HS-27A (cell line): ENCODE measurements at regions not wholly inside any gene's neighbourhood (a gene's known extent, or its start where the extent isn't known, plus 50 kb on each side); places are given as distances from the start of the nearest gene placed in this dataset.
A peak's percentile ranks its signal among the peaks of the same experiment; 100 is the strongest.
"Not testable (repeated sequence)": the region's sequence is repeated elsewhere in the genome, so short reads cannot be mapped to it uniquely, and the experiment has no call there.

Experiments
- DNase-seq: peaks from one replicate; pipeline ENCODE4 v3.0.0-alpha.2; 2012; ENCODE audit warnings: low read depth, missing footprints

DNA sequence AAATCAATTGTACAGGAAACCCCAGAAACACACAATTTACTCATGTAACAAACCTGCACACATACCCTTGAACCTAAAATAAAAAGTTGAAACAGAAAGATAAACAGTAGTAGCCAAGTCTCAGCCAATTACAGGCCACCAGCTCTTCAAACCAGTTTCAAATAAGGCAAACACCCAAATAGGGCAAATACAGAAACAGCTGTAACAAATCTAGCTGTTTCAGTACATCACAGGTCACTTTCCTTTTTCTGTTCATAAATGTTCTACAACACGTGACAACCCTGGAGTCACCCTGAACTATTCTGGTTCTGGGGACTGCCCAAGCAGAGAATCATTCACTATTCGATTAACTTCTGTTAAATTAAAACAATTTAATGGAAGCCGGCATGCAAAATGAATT lies 329.0 kb downstream of the GJA1 start:
- no peak for DNase-seq

DNA sequence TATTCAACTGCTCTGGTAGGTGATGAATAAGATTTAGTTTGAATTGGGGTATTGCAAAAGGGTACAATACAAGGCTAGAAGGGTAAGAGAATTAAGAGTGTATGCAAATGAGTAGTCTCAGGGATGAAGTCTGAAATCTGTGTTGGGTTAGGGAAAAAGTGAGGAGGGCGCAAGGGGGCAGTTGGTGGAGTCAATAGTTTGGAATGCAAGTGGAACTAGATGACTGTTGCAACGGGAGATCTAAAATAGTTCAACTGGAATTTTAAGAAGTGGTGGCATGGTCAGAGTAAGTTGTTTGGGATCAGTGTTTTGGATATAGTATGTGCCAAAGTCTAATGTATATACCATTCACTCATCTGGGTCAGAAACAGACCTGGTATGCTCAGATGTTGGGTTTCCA lies 329.6 kb downstream of the GJA1 start:
- DNase-seq, result peak; percentile 49

DNA sequence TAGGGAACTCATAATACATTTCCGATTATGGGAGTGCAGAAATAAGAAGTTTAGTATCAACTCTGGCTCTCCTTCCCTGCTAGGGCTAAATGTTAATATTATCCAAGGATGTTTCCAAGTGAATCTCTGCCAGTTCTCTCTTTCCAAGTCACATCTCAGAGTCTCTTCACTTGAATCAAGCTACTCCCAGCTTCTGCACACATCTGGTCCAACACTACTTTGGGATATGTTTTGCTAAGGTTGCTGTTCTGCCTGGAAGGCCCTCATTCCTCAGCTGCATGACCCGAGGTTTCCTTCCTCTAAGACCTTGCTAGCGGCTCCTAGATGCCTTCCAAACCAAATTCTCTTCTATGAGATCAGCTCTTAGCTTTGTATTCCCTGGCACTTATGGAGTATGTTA lies 331.8 kb downstream of the GJA1 start:
- DNase-seq, result no peak

DNA sequence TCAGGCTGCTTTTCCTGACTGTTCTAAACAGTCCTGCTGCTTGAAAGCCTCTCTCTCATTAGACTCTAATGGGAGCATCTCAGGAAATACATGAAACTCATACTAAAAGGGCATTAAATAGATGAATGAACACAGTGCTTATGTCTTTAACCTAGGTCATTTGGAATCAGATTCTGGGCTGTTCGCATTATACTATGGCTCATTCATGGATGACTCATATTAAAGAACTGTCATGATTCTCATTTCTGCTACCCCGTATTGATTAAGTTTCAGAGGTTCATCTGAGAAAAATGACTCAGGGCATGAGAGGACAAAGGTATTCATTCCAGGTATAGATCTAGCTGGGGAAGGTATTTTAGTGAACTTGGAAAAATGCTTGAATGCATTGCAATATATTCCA lies 335.5 kb downstream of the GJA1 start:
- no peak for DNase-seq

DNA sequence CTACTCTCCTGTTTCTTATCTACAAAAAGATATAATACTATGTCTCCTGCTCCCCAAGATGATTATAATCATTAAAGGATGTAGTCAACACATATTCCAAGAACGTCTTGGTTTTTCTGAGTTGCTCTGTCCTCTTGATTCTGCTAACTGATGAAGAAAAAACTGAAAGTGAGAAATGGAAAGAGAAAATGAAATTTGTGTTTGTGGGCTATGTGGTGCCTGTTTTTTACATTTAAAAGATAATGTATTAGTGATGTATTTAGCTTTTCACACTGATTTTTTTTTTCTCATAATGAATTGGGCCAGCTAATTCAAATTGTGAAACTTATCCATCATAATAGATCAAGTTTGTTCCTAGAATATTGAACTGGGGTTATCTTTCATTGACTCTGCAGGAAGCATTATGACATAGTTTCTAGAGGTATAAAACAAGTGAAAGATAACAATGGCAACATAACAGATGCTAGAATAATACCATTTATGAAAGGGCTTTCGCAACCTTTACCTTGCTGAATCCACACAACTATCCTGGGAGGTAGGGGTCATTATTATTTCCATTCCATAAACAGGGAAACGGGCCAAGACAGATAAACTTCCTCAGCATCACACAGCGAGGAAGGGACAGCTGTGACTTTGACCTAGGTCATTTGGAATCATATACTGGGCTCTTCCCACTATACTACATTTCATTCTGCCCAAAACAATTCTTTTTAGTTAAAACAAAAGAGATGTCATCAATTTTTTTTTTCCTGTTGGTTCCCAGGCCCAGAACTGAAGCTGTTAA lies 336.7 kb downstream of the GJA1 start:
- DNase-seq, result no peak

DNA sequence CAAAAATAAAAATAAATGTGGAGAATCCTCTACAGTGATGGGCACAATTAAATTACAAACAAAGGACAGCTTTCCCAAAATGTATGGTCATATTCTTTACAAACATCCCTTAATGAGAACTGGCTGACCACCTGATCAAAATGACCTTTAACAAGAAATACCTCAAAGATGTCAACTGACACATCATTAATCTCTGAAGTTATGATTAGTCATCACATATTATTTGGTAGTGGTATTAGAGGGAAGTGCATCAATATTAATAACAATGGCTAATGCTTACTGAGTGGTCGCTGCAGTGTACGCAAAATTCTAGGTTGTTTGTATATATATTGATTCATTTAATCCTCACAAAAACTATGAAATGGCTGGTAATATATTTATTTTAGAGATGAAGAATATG lies 340.6 kb downstream of the GJA1 start:
- no peak for DNase-seq

DNA sequence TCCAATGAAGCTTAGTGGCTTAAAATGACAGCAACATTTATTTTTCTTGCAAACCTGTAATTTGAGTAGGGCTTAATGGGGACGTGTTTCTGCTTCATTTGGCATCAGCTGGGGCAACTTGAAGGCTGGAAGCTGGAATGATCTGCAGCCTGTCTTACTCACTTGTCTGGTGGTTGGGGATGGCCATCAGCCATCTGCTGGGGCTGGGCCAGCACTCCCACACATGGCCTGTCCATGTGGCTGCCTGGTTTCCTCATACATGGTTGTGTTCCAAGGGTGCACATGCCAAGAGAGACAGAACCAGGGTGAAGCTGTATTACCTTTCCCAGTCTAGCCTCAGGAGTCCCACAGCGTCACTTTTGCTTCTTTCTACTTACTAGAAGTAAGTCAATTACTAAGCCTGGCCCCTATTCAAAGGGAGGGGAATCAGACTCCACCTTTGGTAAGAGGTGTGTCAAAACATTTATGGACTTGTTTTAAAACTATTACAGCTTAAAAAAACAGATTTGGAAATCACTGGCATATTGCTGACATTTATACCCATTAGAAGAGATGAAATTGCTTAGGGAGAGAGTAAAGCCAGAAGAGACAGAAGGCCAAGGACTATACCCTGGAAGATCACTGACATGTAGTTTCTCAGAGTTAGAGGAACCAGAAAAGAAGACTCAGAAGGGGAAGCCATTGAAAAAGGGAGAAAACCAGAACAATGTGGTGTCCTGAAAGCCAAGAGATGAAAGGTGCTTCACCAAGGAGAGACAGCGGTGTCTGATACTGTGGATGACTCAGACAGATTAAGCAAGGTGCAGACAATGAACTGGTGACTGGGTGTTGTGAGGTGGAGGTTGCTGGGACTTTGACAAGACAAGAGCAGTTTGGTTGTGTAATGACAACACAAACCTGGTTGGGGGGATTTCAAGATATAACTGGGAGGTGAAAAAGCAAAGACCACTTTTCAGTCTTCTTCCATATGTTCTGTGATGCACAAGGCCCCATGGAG lies 345.2 kb downstream of the GJA1 start:
- no peak for DNase-seq

DNA sequence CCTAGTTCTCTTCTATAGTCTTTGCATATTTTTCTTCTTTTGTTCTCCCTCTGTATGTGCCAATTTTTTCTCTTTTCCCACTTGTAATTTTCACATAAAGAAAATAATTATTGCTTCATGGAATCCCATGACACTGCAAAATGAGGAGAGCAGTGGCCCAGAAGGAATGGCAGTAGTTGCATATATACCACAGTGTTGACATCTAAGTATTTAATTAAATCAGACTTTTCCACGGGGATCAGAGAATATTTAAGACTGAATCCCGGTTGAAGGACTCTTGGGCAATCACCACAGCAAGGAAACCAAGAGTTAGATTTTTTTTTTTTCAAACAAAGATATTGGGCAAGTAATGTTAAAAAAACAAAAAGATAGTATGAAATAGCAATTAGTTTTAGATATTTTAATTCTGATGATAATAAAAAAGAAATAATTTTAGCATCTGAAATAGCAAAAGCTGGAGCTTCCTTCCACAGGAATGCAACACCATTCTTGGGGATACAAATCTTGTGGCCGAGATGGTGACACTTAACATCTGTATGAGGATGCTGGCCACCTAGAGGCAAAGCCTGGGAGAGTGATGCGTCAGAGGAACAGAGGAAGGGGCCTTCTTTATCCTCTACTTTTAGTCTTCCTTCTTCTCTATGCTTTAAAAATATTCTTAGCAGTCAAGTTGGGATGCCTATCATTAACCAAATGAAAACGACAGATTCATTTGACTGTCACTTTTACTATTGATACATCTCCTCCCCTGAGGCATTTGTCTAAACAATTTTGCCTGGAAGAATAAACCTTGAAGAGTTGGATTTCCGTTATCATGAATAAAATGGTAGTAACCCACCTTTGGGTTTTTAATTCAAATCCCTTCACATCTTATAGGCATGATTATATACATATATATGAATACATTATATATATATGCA lies 356.2 kb downstream of the GJA1 start:
- DNase-seq, result no peak

DNA sequence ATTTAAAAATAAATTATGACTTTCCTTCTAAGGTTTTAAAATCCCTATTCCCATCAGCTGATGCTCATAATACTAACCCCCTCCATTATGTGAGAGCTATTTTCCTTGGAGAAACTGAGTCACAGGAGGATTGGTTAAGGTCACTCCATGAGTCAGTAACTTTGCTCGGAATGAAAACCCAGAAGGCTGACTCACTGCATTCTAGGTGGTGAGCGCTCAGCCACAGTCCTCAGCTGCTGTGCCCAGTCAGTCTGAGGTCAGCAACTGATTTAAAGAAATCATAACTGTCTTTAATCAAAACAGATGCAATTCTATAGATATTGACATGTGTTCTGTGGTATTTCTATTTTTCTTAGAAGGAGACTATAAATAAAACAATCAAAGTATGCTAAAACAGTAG lies 359.2 kb downstream of the GJA1 start:
- peak; percentile 87 for DNase-seq

DNA sequence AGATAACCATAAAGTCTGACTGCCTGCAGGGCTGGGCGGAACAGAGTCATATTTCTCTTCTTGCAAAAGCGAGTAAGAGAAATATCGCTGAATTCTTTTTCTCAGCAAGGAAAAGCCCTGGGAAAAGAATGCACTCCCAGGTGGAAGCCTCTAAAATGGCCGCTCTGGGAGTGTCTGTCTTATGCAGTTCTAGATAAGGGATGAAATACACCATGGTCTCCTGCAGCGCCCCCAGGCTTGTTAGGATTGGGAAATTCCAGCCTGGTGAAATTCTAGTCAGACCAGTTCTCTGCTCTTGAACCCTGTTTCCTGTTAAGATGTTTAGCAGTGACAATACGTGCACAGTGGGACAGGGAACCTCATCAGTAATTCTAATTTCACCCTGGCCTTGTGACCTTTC lies 362.2 kb downstream of the GJA1 start:
- DNase-seq, result not testable (repeated sequence)

DNA sequence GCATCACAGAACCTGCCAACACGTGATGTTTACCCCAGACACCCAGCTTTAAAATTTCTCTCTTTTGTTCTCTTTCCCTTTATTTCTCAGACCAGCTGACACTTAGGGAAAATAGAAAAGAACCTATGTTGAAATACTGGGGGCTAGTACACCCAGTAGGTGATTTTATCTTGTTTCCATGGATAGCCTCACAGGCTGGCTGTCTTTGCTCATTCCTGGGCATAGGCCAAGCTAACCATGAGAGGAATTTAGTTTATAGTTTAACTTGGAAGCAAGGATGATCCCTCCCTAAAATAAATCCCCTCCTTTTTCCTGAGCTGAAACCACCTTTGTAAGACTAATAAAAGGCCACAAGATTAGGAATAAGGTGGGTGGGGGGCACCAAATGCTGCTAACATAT lies 362.7 kb downstream of the GJA1 start:
- not testable (repeated sequence) for DNase-seq

DNA sequence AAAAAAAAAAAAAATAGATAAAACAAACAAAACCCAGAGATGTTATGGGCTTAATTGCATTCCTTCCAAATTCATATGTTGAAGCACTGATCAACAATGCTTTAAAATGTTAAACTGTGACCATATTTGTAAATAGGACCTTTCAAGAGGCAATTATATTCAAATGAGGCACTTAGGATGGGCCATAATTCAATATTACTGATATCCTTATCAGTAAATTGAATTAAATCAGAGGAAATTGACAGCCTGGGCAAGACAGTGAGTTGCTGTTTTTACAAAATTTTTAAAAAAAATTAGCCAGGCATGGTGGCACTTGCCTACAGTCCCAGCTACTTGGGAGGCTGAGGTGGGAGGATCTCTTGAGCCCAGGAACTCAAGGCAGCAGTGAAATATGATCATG lies 364.1 kb downstream of the GJA1 start:
- DNase-seq, result no peak

DNA sequence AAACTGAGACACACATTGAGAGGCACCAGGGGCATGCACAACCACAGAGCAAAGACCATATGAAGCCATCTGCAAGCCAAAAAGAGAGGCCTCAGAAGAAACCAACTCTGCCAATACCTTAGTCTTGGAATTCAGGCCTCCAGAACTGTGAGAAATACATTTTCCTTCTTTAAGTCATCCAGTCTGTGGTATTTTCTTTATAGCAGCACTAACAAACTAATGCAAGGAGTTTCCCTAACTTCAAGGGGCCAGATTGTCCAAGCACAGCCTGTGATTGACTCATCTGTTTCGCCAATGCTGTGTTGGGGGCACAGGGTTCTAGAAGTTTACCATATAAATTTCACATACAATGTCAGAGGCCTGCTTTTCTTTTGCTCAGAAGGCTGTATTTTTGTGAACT lies 364.6 kb downstream of the GJA1 start:
- DNase-seq, result no peak

DNA sequence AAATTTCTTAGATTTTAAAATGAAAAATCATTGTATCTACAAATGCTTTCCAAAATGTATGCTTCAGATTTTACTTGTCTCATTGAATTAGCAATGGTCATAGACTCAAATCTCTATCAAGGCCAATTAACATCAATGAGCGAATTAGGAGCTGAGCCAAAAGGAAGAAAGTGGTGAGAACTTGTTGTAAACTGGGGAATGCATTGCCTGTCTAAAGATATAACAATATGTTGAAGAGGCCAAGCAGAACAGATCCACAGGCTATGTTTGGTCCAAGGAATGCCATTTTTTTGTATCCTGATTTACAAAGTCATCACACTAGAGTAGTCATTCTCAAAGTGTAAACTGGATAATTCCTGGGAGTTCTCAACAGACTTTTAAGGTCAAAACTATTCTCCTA lies 370.7 kb downstream of the GJA1 start:
- no peak for DNase-seq

DNA sequence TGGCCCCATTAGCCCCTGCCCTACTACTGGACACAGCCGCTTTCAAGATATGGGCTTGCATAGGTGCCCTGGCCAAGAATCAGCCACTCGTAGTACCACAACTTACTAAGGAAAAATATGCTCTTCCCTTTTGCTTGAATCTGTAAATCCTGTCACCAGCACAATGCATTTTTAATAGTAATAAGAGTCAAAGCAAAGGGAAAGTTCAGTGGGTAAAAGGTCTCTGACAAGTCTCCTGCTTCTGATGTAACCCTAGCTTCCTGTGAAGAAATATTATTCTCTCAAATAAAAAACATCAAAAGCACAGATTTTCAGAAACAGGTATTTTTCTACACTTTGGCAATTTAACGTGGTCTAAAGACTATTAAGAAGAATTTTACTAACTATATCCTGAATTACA lies 373.8 kb downstream of the GJA1 start:
- DNase-seq, result no peak

DNA sequence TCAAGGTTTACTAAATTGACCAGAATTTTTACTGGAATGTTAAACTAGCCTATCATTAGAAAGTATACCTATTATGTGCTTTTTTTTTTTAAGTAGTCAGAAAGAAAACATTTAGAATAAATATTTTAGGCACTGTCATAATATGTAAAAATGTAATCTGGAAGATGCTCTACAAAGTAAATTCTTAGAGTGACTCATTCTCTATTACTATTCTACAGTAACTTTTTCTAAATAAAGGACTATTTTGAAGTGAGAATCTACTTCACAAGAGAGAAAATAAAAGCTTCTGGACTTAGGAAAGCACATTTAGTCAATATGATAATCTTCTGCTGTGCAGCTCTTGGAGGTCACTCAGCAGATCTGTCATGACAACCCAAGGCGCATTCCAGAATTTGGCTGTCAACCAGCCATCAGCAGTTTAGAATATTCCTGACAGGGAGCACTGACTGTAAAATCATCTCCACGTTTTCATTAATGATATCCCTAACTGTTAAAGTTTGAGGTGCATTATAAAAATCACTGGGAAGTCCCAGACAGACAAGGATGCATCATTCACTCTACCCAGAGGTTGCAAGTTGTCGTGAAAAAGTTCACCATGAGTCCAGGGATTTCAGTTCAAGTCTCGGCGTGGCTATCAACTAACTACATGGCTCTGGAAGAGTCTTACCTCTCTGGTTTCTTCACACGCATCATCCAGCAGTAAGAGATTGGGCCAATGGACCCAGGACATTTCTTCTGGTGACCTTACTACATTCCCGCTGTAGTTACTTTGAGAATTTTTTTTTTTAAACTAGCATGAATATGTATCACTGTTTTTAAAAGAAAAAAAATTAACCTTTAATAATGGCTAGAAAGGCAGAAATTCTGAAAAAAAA lies 374.9 kb downstream of the GJA1 start:
- DNase-seq, result no peak

DNA sequence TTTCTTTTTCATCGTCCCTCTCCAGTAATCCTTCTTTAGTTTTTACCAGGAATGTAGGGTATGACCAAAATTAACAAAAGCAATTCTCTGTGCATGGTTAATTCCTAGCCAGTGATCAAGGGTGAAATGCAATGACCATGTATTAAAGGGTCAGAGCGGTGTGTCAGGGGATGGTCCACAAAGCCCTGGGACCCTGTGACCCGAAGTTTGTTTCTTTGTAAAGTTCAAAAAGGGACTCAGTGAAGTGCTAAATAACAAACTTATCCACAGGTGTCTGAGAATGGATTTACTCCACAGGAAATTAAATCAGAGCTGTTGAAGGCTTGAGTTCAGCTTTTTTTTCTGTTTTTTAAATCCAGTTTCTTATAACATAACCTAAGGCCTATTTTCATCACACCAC lies 375.7 kb downstream of the GJA1 start:
- no peak for DNase-seq

DNA sequence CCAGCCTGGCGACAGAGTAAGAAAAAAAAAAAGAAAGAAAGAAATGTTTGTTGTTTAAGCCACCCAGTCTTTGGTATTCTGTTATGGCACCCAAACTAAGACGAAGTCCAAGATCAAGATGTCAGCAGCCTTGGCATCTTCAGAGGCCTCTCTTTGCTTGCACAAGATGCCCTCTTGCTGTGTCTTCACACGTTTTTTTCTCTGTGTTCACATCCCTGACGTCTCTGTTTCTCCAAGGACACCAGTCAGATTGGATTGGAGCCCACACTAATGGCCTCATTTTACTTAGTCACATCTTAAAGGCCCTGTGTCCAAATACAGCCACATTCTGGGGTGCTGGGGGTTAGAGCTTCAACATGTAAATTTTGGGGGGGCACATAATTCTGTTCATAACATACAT lies 380.9 kb downstream of the GJA1 start:
- DNase-seq, result no peak

DNA sequence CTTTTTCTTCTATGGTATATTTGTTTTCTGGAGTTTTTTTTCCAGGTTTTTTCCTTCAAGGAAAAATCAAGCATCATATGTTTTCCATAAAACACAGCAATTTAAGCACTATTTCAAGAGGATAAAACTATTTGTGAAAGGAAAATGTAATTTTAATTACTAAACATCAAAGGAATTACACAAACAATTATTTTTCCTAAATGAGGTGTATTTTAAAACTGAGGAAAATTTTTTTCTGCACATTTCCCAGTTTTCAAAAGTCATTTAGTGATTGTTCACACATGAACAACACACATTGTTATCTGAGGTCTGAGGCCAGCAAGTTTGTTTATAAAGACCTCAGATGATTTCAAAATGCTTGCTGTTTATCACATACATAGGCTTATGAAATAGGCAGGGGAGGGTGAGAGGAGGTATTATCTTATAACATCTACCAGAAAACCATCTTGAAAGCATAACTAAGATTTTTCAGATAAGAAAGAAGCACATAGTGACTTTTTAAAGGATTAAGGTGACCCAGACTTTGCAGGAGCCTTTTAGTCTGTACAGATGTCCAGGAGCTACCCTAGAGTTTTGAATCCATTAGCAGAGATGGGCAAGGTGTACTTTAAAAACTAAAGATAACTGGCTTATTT lies 381.6 kb downstream of the GJA1 start:
- no peak for DNase-seq

DNA sequence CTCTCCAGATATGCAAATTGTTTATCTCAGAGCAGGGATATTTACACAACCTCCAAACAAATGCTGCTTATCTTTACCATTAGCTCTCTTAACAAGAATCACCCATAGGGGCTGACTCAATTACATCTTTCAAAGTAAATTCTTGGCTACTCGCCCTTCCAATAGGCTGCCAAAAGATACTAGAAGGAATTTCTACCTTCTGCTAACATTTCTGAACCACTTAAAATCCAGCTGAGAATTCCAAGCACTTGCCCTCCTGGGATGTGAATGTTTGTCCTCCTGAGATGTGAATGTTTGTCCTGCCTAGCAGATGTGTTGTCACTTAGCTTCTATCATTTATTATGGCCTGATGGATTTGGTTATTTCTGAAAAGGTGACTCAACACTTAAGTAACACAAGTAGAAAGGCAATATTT lies 388.0 kb downstream of the GJA1 start:
- DNase-seq, result peak; percentile 89
